SJSA1 (cell line): ENCODE measurements at regions not wholly inside any gene's neighbourhood (a gene's known extent, or its start where the extent isn't known, plus 50 kb on each side); places are given as distances from the start of the nearest gene placed in this dataset.
"Not testable (repeated sequence)": the region's sequence is repeated elsewhere in the genome, so short reads cannot be mapped to it uniquely, and the experiment has no call there.

ENCODE experiments used
- DNase-seq, 2 experiments: peaks; one replicate each; pipeline ENCODE4 v3.0.0-alpha.2; 2015 to 2020; ENCODE audit warnings: low spot score in 2 of 2, low read depth in 1 of 2
- H3K27ac ChIP-seq: fragments of 250-450 bp; sonication (Bioruptor Pico); 2 replicates; pipeline ENCODE4 v1.5.1; 2020; ENCODE audit warnings: mild to moderate bottlenecking, moderate library complexity
- H3K27me3 ChIP-seq: fragments of 250-450 bp; sonication (Bioruptor Pico); replicated peaks from 2 replicates; pipeline ENCODE4 v1.5.1; 2020; ENCODE audit warnings: mild to moderate bottlenecking, moderate library complexity
- H3K36me3 ChIP-seq: fragments of 250-450 bp; sonication (Bioruptor Pico); 2 replicates; pipeline ENCODE4 v1.5.1; 2020; ENCODE audit warnings: mild to moderate bottlenecking
- H3K4me1 ChIP-seq: fragments of 250-450 bp; sonication (Bioruptor Pico); replicated peaks from 2 replicates; pipeline ENCODE4 v1.6.1; 2021; ENCODE audit warnings: mild to moderate bottlenecking
- H3K4me3 ChIP-seq: fragments of 250-450 bp; sonication (Bioruptor Pico); 2 replicates; pipeline ENCODE4 v1.5.1; 2020; ENCODE audit warnings: mild to moderate bottlenecking
- H3K9me3 ChIP-seq: fragments of 250-450 bp; sonication (Bioruptor Pico); replicated peaks from 2 replicates; pipeline ENCODE4 v1.5.1; 2020; ENCODE audit warnings: mild to moderate bottlenecking

GRCh38 chr6:167665698-167666330 is 160.9 kb upstream of the AFDN start:
- H3K27ac ChIP-seq: no peak overlapping the region
- H3K4me3 ChIP-seq: no peak overlapping the region
- DNase-seq: no peak
- H3K4me1 ChIP-seq: peaks cover 9% of the 10 kb centered on the region
- H3K9me3 ChIP-seq: no peaks in the 10 kb centered on the region
- H3K36me3 ChIP-seq: no peaks in the 10 kb centered on the region
- no peaks in the 10 kb centered on the region for H3K27me3 ChIP-seq

- DNase-seq: no peak
- Histone ChIP-seq H3K9me3 (no peaks in the 10 kb centered on the region), H3K4me1 (peaks cover 9% of the 10 kb centered on the region), H3K4me3 (no peak overlapping the region), H3K36me3 (no peaks in the 10 kb centered on the region), H3K27ac (no peak overlapping the region), H3K27me3 (no peaks in the 10 kb centered on the region)
Observed at GRCh38 chr6:167666571-167667203, 160.0 kb upstream of the AFDN start.

GRCh38 chr6:167667204-167668018 is 159.3 kb upstream of the AFDN start:
- no peak overlapping the region for H3K27ac ChIP-seq
- no peaks in the 10 kb centered on the region for H3K9me3 ChIP-seq

GRCh38 chr6:167668019-167668753 is 158.5 kb upstream of the AFDN start:
- Histone ChIP-seq H3K9me3 (no peaks in the 10 kb centered on the region), H3K27ac (no peak overlapping the region), H3K4me3 (no peak overlapping the region), H3K4me1 (peaks cover 9% of the 10 kb centered on the region), H3K27me3 (no peaks in the 10 kb centered on the region), H3K36me3 (no peaks in the 10 kb centered on the region)
- DNase-seq: peak in 1 of 2 experiments; percentile 27

More at GRCh38 chr6:167667204-167668018, 159.3 kb upstream of the AFDN start:
- no peaks in the 10 kb centered on the region for H3K36me3 ChIP-seq
- H3K4me1 ChIP-seq: peaks cover 9% of the 10 kb centered on the region
- DNase-seq: no peak
- no peaks in the 10 kb centered on the region for H3K27me3 ChIP-seq
- no peak overlapping the region for H3K4me3 ChIP-seq

- H3K4me1 ChIP-seq: peaks cover 11% of the 10 kb centered on the region
- no peaks in the 10 kb centered on the region for H3K9me3 ChIP-seq
- H3K4me3 ChIP-seq: no peak overlapping the region
Observed at GRCh38 chr6:167668754-167669552, 157.8 kb upstream of the AFDN start.

GRCh38 chr6:167669553-167669849 is 157.2 kb upstream of the AFDN start:
- Histone ChIP-seq H3K9me3 (no peaks in the 10 kb centered on the region), H3K36me3 (no peaks in the 10 kb centered on the region), H3K4me3 (no peak overlapping the region), H3K4me1 (peaks cover 12% of the 10 kb centered on the region), H3K27ac (no peak overlapping the region), H3K27me3 (no peaks in the 10 kb centered on the region)
- no peak for DNase-seq

More at GRCh38 chr6:167668754-167669552, 157.8 kb upstream of the AFDN start:
- Histone ChIP-seq H3K36me3 (no peaks in the 10 kb centered on the region), H3K27me3 (no peaks in the 10 kb centered on the region), H3K27ac (no peak overlapping the region)
- DNase-seq: no peak

GRCh38 chr6:167669870-167670802 is 156.6 kb upstream of the AFDN start:
- H3K4me3 ChIP-seq: no peak overlapping the region
- no peak overlapping the region for H3K27ac ChIP-seq
- H3K9me3 ChIP-seq: no peaks in the 10 kb centered on the region
- H3K36me3 ChIP-seq: no peaks in the 10 kb centered on the region
- H3K27me3 ChIP-seq: no peaks in the 10 kb centered on the region
- H3K4me1 ChIP-seq: peaks cover 12% of the 10 kb centered on the region
- no peak for DNase-seq

GRCh38 chr6:167670938-167671338 is 155.8 kb upstream of the AFDN start:
- no peaks in the 10 kb centered on the region for H3K36me3 ChIP-seq
- H3K4me1 ChIP-seq: peaks cover 12% of the 10 kb centered on the region
- no peak for DNase-seq
- H3K4me3 ChIP-seq: no peak overlapping the region
- no peaks in the 10 kb centered on the region for H3K9me3 ChIP-seq
- H3K27me3 ChIP-seq: no peaks in the 10 kb centered on the region
- no peak overlapping the region for H3K27ac ChIP-seq

- not testable (repeated sequence) for H3K9me3 ChIP-seq, DNase-seq, H3K27me3 ChIP-seq, H3K27ac ChIP-seq, H3K36me3 ChIP-seq, H3K4me3 ChIP-seq
- H3K4me1 ChIP-seq: peaks cover 12% of the 10 kb centered on the region
Observed at GRCh38 chr6:167671379-167671976, 155.2 kb upstream of the AFDN start.

- Histone ChIP-seq H3K36me3 (no peaks in the 10 kb centered on the region), H3K9me3 (no peaks in the 10 kb centered on the region), H3K27ac (no peak overlapping the region), H3K27me3 (no peaks in the 10 kb centered on the region), H3K4me1 (peaks cover 12% of the 10 kb centered on the region), H3K4me3 (no peak overlapping the region)
- DNase-seq: no peak
Observed at GRCh38 chr6:167671977-167672687, 154.6 kb upstream of the AFDN start.

- H3K27me3 ChIP-seq: no peaks in the 10 kb centered on the region
- H3K27ac ChIP-seq: no peak overlapping the region
- DNase-seq: no peak
- no peaks in the 10 kb centered on the region for H3K36me3 ChIP-seq
- no peaks in the 10 kb centered on the region for H3K9me3 ChIP-seq
- no peak overlapping the region for H3K4me3 ChIP-seq
- H3K4me1 ChIP-seq: peaks cover 9% of the 10 kb centered on the region
Observed at GRCh38 chr6:167672738-167673137, 154.0 kb upstream of the AFDN start.

GRCh38 chr6:167673946-167674345 is 152.8 kb upstream of the AFDN start:
- Histone ChIP-seq H3K9me3 (no peaks in the 10 kb centered on the region), H3K36me3 (no peaks in the 10 kb centered on the region), H3K27me3 (no peaks in the 10 kb centered on the region), H3K4me3 (no peak overlapping the region), H3K4me1 (peaks cover 4% of the 10 kb centered on the region; the same call in 1 of the 2 replicates), H3K27ac (no peak overlapping the region)
- no peak for DNase-seq
